MCF 10A (cell line): ENCODE measurements at regions not wholly inside any gene's neighbourhood (a gene's known extent, or its start where the extent isn't known, plus 50 kb on each side); places are given as distances from the start of the nearest gene placed in this dataset.
A peak's percentile ranks its signal among the peaks of the same experiment; 100 is the strongest.

Experiments used
- BruUV-seq: library from RNA; stranded (reverse); fragments of 400-500 nt; replicated peaks from 2 replicates; lab custom pipeline; 2021; lab: Mats Ljungman, UMichigan
- CTCF ChIA-PET: fragments of 300-600 bp; sonication (Branson Sonifier 250); formaldehyde crosslinking; extraction: SDS; loops from one replicate; lab custom pipeline; 2021; ENCODE audit warnings: antibody characterized with exemption, inconsistent platforms; lab: Yijun Ruan, JAX
- POLR2A ChIA-PET: fragments of 300-600, 350-650 bp; sonication (Branson Sonifier 250); formaldehyde crosslinking; extraction: SDS; loops from one replicate; lab custom pipeline; 2020; ENCODE audit warnings: antibody characterized with exemption, inconsistent platforms; lab: Yijun Ruan, JAX
- DNase-seq: peaks from one replicate; pipeline ENCODE4 v3.0.0-alpha.2; 2018; ENCODE audit not compliant: unreplicated experiment
- H3K27ac Mint-ChIP-seq: one replicate; pipeline ENCODE4 v1.8.0; 2022; ENCODE audit warnings: mild to moderate bottlenecking, low read depth, mixed read lengths; ENCODE audit not compliant: unreplicated experiment
- H3K27me3 Mint-ChIP-seq: one replicate; pipeline ENCODE4 v1.8.0; 2022; ENCODE audit warnings: mixed read lengths; ENCODE audit not compliant: insufficient read depth, unreplicated experiment
- H3K36me3 Mint-ChIP-seq: one replicate; pipeline ENCODE4 v1.8.0; 2022; ENCODE audit warnings: mild to moderate bottlenecking, moderate library complexity, mixed read lengths; ENCODE audit not compliant: insufficient read depth, unreplicated experiment
- H3K4me1 Mint-ChIP-seq: one replicate; pipeline ENCODE4 v1.8.0; 2022; ENCODE audit warnings: mixed read lengths; ENCODE audit not compliant: insufficient read depth, unreplicated experiment
- H3K4me3 Mint-ChIP-seq: one replicate; pipeline ENCODE4 v1.8.0; 2022; ENCODE audit warnings: mild to moderate bottlenecking, moderate library complexity, mixed read lengths; ENCODE audit not compliant: unreplicated experiment
- H3K9me3 Mint-ChIP-seq: one replicate; pipeline ENCODE4 v1.8.0; 2022; ENCODE audit warnings: mixed read lengths; ENCODE audit not compliant: unreplicated experiment
- intact Hi-C: fragments of 100-400 bp; cut with micrococcal nuclease; formaldehyde crosslinking; loops from 2 replicates; pipeline ENCODE4 v1.14.1; 2022
- TF ChIP-seq, protein P1 (sequence below): fragments of 200-600 bp; IDR thresholded peaks from one replicate; pipeline ENCODE4 v1.8.0; 2022; ENCODE audit warnings: antibody characterized with exemption, mild to moderate bottlenecking; ENCODE audit not compliant: unreplicated experiment

DNA sequence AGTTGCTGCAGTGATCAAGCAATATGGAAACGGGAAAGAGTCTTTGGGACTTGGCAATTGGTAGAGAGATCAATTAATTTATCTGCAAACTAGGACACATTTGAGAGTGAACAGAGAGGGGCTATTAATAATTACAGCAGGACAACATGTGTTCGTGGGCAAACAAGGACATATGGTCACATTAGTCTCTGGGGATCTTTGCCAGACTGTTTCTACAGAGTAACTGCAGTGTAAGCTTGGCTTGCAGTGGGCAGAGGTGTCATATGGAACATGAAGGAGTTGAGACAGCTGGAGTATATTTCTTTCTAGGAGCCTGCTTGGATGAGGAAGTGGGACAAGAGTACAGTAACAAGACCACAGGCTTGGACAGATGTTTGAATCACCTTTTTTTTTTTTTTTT, 232.1 kb upstream of the LYZL1 start:
- H3K4me1 Mint-ChIP-seq: peaks cover 6% of the 10 kb centered on the region
- no TSS peak for BruUV-seq
- no peaks in the 10 kb centered on the region for H3K36me3 Mint-ChIP-seq
- DNase-seq: no peak
- H3K27me3 Mint-ChIP-seq: peaks cover 13% of the 10 kb centered on the region
- H3K27ac Mint-ChIP-seq: no peak overlapping the region
- ChIA-PET POLR2A (no interaction called here), CTCF (interaction anchor here (0.7 kb wide), 1 partner anchor 378 kb away, joined by 3 read pairs; no protein-coding TSS in a partner anchor)
- TF ChIP-seq, protein P1, sequence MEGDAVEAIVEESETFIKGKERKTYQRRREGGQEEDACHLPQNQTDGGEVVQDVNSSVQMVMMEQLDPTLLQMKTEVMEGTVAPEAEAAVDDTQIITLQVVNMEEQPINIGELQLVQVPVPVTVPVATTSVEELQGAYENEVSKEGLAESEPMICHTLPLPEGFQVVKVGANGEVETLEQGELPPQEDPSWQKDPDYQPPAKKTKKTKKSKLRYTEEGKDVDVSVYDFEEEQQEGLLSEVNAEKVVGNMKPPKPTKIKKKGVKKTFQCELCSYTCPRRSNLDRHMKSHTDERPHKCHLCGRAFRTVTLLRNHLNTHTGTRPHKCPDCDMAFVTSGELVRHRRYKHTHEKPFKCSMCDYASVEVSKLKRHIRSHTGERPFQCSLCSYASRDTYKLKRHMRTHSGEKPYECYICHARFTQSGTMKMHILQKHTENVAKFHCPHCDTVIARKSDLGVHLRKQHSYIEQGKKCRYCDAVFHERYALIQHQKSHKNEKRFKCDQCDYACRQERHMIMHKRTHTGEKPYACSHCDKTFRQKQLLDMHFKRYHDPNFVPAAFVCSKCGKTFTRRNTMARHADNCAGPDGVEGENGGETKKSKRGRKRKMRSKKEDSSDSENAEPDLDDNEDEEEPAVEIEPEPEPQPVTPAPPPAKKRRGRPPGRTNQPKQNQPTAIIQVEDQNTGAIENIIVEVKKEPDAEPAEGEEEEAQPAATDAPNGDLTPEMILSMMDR: no peak
- H3K4me3 Mint-ChIP-seq: no peak overlapping the region
- H3K9me3 Mint-ChIP-seq: no peaks in the 10 kb centered on the region
- intact Hi-C loops: no loop called here

DNA sequence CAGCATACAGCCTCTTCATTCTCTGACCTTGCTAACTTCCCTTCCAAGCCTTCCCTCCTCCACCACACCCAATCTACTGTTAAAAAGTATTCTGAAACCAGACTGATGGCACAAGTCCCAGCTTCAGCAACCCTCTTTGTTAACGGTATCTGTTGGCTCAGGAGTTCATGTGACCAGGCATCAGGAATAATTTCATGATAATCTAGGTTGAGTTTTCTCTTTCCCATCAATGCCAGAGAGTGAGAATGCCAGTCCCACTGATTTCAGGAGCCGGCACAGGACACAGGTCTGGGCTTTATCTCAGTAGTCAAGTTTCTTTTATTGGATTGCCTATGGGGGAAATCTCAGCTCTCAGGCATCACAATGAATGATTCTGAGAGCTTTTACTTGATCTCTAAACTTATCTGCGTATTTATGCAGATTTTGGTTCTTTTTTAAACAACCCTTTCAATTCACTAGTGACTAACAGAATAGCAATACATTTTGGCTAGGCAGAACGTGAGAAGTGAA, 231.0 kb upstream of the LYZL1 start:
- TF ChIP-seq, protein P1: no peak
- Mint-ChIP-seq H3K27me3 (peaks cover 12% of the 10 kb centered on the region), H3K4me3 (no peak overlapping the region), H3K9me3 (no peaks in the 10 kb centered on the region), H3K4me1 (peaks cover 6% of the 10 kb centered on the region), H3K36me3 (no peaks in the 10 kb centered on the region), H3K27ac (no peak overlapping the region)
- ChIA-PET CTCF (no interaction called here), POLR2A (no interaction called here)
- BruUV-seq: no TSS peak
- peak; percentile 8 for DNase-seq
- intact Hi-C loops: no loop called here

DNA sequence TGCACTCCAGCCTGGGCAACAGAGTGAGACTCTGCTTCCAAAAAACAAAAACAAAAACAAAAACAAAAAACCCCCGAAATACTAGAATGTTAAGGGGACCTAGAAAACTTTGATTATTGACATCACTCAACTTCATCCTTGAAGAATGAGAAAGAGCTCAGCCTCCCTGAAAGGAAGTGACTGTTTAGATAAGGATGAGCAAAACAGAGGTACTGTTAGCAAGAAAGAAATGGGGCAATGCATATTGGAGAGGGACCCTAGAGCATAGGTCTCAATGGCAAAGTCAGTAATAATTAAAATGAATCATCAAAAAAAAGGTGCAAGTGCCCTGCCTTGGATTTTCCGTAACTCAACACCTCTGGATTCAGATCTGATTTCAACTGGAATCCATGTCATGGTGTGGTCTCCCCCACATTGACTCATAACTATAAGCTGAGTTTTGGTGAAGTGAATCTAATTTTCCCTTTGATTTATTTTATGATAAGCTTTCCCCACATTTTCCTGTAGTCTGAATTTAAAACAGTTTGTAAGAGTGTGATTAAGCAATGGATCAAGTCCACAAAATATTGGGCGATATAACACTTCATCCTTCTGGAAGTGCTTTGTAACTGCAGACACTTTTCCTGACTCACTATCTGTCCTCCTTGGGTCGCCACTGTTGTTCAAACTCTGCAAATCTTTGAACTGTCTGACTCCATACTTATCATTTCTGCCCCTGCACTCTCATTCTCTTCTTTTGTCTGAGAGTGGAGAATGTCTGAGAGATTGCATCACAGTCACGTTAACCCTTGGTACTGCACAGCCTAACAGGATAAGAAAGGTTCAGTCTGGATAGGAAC, 224.8 kb upstream of the LYZL1 start:
- TF ChIP-seq, protein P1: no peak
- BruUV-seq: no TSS peak
- H3K27ac Mint-ChIP-seq: peak overlapping the region; percentile 44
- H3K27me3 Mint-ChIP-seq: no peaks in the 10 kb centered on the region
- POLR2A ChIA-PET: no interaction called here
- H3K4me1 Mint-ChIP-seq: peaks cover 29% of the 10 kb centered on the region
- H3K36me3 Mint-ChIP-seq: no peaks in the 10 kb centered on the region
- intact Hi-C loops: loop anchor here (5.0 to 10.0 kb wide), 2 partner anchors 51 to 72 kb away; no protein-coding TSS in a partner anchor
- H3K4me3 Mint-ChIP-seq: peak overlapping the region; percentile 53
- CTCF ChIA-PET: interaction anchor here (0.6 to 0.7 kb wide), 2 partner anchors 16 to 858 kb away, joined by 3 to 4 read pairs; no protein-coding TSS in a partner anchor
- no peaks in the 10 kb centered on the region for H3K9me3 Mint-ChIP-seq
- peak; percentile 61 for DNase-seq

DNA sequence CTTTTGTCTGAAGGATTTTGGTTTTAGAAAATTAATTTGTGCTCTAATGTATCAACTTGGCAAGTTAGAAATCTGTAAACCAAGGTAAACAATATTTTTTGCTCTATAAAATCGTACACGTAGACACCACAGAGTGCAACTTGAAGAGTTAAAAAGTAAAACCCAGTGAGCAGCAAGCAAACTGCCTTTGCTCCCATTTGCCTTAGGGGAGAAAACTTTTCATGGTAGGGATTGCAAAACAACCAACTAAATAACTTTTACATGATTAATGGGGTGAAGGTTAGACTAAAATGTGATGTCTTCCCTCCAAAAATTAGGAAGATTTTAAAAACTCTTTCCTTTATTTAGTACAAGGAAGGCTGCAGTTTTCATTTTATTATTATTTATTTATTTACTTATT, 224.2 kb upstream of the LYZL1 start:
- H3K4me3 Mint-ChIP-seq: peak overlapping the region; percentile 53
- CTCF ChIA-PET: interaction anchor here (0.7 kb wide), 1 partner anchor 15 kb away, joined by 4 read pairs; no protein-coding TSS in a partner anchor

More for the DNA sequence above, 224.2 kb upstream of the LYZL1 start:
- peak overlapping the region; percentile 44 for H3K27ac Mint-ChIP-seq
- POLR2A ChIA-PET: no interaction called here
- no TSS peak for BruUV-seq
- TF ChIP-seq, protein P1: no peak
- DNase-seq: peak; percentile 62
- no peaks in the 10 kb centered on the region for H3K9me3 Mint-ChIP-seq
- intact Hi-C loops: loop anchor here (5.0 to 10.0 kb wide), 3 partner anchors 50 to 387 kb away; partner anchors contain the start of gene BAMBI
- no peaks in the 10 kb centered on the region for H3K27me3 Mint-ChIP-seq
- peaks cover 29% of the 10 kb centered on the region for H3K4me1 Mint-ChIP-seq
- no peaks in the 10 kb centered on the region for H3K36me3 Mint-ChIP-seq
